ENCODE measurements at regions not wholly inside any gene's neighbourhood (a gene's known extent, or its start where the extent isn't known, plus 50 kb on each side); places are given as distances from the start of the nearest gene placed in this dataset.

DNA sequence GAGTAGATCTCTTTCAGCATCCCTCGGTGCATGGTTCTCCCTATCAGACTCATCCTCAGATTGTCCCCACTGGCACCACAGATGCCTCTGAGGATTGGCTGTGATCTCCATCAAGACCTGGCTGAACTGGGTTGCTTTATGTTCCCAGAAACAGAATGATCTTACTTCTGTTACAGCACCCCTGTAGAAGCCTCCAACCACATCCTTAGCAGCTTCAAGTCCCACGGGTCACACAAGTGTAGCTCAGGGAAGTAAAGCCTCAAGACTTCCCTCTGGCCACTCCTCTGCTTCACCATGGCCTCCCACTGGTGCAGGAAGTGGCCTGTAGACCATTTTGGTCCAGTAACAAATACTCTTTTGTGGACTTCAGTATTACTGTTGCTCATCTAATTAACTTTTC lies 566.4 kb upstream of the SUCLG2 start:
- TF ChIP-seq POLR2A (IDR thresholded peaks at IDR 0.05): no peak
- TF ChIP-seq, protein P1, sequence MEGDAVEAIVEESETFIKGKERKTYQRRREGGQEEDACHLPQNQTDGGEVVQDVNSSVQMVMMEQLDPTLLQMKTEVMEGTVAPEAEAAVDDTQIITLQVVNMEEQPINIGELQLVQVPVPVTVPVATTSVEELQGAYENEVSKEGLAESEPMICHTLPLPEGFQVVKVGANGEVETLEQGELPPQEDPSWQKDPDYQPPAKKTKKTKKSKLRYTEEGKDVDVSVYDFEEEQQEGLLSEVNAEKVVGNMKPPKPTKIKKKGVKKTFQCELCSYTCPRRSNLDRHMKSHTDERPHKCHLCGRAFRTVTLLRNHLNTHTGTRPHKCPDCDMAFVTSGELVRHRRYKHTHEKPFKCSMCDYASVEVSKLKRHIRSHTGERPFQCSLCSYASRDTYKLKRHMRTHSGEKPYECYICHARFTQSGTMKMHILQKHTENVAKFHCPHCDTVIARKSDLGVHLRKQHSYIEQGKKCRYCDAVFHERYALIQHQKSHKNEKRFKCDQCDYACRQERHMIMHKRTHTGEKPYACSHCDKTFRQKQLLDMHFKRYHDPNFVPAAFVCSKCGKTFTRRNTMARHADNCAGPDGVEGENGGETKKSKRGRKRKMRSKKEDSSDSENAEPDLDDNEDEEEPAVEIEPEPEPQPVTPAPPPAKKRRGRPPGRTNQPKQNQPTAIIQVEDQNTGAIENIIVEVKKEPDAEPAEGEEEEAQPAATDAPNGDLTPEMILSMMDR (IDR thresholded peaks at IDR 0.05): no peak
